ENCODE measurements at regions not wholly inside any gene's neighbourhood (a gene's known extent, or its start where the extent isn't known, plus 50 kb on each side); places are given as distances from the start of the nearest gene placed in this dataset.

DNA sequence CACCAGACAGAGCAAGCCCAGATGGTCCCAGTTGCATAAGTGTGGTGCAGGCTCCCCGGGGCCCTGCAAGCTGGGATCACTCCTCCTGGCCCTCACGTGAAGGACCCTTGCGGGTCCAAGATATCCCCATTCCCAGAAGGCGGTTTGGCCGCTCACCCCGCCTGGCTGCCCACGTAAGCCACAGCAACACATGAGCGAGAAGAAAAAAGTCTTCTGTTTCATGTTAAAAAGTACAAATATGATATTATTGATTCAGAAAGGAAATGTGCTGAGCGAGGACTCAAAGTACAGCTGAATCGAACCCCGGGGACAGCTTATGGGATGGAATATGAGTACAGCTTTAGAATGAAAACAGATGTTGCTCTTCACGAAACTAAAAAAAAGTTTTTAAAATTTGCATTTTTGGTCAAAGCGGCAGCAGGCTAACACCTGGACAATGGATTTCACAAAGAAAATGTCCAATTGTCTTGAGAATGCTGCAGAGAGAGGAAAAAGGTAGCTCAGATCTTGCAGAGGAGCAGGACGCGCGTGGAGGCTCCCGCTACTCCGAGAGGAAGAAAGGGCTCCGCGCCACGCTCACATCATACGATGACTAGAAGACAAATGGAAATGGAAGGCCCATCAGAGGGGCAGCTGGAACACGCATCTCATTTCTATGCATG, 427.6 kb downstream of the IRX1 start:
- no peak for TF ChIP-seq GATA3 (IDR thresholded peaks at IDR 0.05; ENCODE audit: low read depth, low read length)
- TF ChIP-seq GATA2 (IDR thresholded peaks at IDR 0.05; ENCODE audit: low read depth, low read length), result no peak

DNA sequence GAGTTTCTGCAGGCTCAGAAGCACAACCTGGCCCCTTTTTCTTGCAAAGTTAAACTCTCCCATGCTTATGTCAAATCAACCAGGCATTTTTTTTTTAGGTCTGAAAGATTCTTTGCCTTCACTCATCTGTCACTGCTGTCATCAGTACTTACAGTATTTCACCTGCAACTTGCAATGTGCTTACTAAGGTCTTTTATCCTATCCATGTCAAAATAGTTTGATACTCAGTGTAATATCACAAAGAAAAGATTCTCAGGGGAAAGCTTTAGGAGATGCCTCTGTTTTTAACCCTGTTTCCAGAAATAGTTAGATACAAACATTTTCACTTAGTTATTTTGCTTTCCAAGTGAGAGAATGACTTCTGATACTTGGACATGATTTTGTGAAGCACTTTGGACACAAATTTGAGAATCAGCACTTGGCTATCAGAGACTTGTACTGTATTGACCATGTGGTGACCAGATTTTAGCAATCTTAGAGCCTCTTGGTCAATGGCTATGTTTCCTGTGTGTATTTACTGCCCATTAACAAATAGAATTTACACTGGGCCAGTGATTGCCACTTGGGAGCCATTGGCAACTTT, 428.2 kb downstream of the IRX1 start:
- TF ChIP-seq GATA2 (IDR thresholded peaks at IDR 0.05; ENCODE audit: low read depth, low read length), result no peak
- no peak for TF ChIP-seq GATA3 (IDR thresholded peaks at IDR 0.05; ENCODE audit: low read depth, low read length)

DNA sequence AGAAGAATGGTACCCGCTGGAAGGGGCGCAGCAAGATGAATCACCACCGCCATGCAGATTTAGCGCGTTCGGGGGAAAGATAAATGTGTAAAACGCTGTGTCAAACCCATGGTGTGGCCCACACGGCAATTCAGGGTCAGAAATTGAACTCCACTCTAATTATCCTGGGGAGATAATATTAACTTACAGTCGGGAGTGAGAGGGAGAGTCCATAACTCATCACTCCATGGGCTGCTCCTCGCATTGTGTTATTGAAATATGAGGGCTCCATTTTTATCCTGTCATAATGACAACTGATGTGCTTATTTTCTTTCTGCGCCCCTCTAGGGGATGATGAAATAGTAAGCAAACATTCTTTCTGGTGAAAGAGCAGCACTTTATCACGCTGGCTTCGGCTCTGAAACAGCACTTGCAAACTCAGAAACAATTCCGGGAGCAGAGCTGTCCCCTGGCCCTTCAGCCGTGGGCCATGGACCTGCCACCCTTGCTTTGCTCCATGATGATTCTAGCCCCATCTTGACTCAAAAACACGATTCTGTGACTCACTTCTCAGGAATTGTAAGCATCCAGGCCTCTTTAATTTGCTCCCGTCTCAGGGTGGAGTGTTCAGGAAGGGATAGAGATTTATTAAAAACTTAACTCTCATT, 431.6 kb downstream of the IRX1 start:
- no peak for TF ChIP-seq GATA3 (IDR thresholded peaks at IDR 0.05; ENCODE audit: low read depth, low read length)
- TF ChIP-seq GATA2 (IDR thresholded peaks at IDR 0.05; ENCODE audit: low read depth, low read length), result no peak

DNA sequence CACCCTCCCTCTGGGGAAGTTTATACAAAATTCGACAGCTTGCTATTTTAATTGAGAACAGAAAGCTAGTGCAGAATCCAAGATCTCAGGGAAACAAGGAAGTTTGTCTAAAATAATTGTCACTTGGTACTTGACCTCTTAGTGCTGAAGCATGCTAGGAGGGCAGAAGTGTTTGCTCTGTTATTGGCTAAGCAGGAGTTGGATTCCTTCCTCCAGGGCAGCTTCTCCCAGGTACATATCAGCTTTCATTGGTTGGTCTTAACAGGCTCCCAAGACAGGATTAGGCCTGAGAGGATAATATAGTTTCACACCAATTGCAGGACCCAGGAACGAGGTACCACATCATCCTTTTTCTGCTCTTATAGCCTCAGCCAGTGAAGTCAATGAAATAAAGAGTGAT, 432.8 kb downstream of the IRX1 start:
- no peak for TF ChIP-seq GATA3 (IDR thresholded peaks at IDR 0.05; ENCODE audit: low read depth, low read length)
- TF ChIP-seq GATA2 (IDR thresholded peaks at IDR 0.05; ENCODE audit: low read depth, low read length), result no peak

DNA sequence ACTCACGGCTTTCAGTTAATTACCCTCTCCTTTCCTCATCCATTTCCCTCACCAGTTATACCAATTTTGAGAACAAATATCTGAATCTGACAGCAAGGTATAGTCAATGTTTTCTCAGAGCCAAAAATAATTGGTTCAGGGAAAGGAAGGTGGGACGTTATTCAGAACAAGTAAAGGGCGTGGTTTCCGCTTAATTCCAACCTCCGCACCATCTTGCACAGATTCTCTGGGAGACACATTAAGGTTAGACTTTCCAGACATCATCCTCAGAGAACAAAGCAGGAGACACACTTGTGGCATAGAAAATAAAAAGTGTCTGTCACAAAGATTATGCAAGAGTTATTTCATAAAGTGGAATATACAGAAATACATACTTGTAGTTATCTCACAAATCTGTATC, 441.2 kb downstream of the IRX1 start:
- TF ChIP-seq GATA3 (IDR thresholded peaks at IDR 0.05; ENCODE audit: low read depth, low read length), result no peak
- no peak for TF ChIP-seq GATA2 (IDR thresholded peaks at IDR 0.05; ENCODE audit: low read depth, low read length)

DNA sequence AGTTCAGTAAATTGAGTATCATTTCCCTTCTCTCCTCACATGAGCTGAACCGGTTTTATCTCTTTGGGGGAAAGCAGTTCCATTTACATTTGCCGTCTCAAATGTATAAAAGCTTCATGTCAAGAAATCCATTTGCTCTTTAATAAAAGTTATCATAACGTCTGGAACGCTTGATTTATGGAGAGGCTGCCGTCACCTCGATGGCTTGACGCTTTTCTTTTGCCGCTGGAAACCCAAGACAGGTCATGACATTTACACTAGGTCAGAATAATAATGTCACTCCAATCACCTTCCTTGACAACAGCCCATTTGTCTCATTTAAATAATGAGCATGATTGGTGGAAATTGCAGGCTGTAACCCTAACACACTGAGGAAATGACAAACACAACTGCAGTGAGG, 443.4 kb downstream of the IRX1 start:
- TF ChIP-seq GATA2 (IDR thresholded peaks at IDR 0.05; ENCODE audit: low read depth, low read length), result no peak
- no peak for TF ChIP-seq GATA3 (IDR thresholded peaks at IDR 0.05; ENCODE audit: low read depth, low read length)

DNA sequence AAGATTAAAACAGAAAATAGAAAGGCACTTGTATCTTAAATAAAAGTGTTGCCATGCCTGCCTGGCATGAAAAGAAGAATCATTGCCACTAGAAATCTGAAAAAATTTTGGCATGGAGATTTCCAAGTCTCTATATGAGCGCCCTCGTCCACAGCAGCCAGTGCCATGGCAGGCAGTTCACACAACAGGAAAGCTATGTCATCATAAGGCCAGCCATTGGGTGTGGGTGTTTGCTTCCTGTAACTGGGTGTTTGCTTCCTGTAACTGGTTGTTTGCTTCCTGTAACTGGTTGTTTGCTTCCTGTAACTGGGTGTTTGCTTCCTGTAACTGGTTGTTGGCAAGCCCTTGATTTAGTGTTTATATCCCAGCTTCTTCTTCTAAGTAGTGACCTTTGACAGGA, 446.7 kb downstream of the IRX1 start:
- no peak for TF ChIP-seq GATA3 (IDR thresholded peaks at IDR 0.05; ENCODE audit: low read depth, low read length)
- TF ChIP-seq GATA2 (IDR thresholded peaks at IDR 0.05; ENCODE audit: low read depth, low read length), result no peak

DNA sequence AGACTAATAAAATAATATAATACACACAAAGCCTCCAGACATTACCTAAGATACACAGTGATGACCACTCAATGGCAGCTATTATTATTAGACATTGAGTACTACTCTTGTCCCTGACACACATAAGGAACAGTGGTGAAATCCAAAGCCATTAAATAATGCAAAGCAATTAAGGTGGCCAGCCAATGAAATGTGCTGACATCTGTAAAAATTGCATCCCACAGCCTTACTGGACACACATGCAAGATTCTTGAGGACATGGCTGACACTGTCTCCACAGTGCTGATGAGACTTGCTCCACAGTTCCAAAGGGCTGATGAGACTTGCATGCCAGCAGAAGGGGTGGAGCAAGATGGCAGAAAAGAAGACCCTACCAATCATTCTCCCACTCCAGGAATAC, 447.5 kb downstream of the IRX1 start:
- TF ChIP-seq GATA3 (IDR thresholded peaks at IDR 0.05; ENCODE audit: low read depth, low read length), result no peak
- TF ChIP-seq GATA2 (IDR thresholded peaks at IDR 0.05; ENCODE audit: low read depth, low read length), result no peak

DNA sequence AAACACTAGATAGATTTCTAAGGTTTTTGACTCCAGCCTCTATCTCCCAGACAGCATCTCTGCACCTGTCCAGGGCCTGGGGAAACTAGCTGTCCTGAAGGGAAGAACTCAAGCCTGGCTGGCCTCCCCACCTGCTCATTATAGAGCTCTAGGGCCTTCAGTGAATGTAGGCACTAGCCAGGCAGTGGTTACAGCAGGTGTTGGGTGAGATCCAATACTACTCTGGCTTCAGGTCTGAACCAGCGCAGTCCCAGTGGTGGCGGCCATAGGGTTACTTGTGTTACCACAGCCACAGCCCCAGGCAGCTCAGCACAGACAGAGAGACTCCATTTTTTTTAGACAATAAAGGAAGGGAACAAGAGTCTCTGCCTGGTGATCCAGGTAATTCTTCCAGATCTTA, 449.2 kb downstream of the IRX1 start:
- TF ChIP-seq GATA2 (IDR thresholded peaks at IDR 0.05; ENCODE audit: low read depth, low read length) (no peak), GATA3 (IDR thresholded peaks at IDR 0.05; ENCODE audit: low read depth, low read length) (no peak)

DNA sequence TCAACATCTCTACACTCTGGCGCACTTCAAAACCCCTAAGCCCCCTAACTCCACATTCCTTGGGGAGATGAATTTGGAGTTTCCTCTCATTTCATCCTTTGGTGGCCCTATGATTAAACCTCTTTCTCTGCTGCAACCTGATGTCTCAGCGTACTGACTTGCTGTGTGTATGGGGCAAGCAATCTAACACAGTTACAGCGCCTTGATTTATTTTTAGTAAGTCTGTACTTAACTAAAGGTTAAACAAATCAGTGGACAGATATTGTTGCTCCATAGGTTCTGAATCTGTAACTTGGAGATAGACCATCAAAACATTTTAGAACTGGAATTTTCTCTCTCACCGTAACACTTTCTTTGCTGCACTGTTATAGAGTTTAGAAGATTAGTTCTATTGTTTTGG, 452.8 kb downstream of the IRX1 start:
- TF ChIP-seq GATA2 (IDR thresholded peaks at IDR 0.05; ENCODE audit: low read depth, low read length) (no peak), GATA3 (IDR thresholded peaks at IDR 0.05; ENCODE audit: low read depth, low read length) (no peak)

DNA sequence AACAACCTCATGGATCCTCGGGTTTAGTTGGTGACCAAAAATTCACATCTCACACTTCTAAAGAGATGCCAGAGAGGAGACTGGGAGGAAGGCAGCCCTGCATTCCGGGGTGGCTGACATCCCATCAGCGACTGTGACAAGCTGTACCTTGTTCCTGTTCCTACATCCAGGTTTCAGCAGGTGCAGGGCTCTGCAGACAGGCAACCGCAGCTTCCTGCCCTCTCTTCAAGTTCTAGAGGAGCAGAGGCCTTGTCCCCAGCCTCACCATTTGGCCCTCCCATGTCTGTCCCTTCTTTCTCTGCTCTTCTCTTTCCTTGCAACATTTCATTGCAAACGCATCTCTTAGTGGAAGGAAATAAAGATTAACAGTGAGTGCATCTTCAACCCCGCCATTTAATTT, 454.6 kb downstream of the IRX1 start:
- TF ChIP-seq GATA2 (IDR thresholded peaks at IDR 0.05; ENCODE audit: low read depth, low read length), result no peak
- no peak for TF ChIP-seq GATA3 (IDR thresholded peaks at IDR 0.05; ENCODE audit: low read depth, low read length)

- TF ChIP-seq GATA3 (IDR thresholded peaks at IDR 0.05; ENCODE audit: low read depth, low read length), result no peak
- TF ChIP-seq GATA2 (IDR thresholded peaks at IDR 0.05; ENCODE audit: low read depth, low read length), result no peak
Observed at GRCh38 chr5:4053136-4053535, 457.5 kb downstream of the IRX1 start.

GRCh38 chr5:4054092-4054491, 458.5 kb downstream of the IRX1 start:
- TF ChIP-seq GATA3 (IDR thresholded peaks at IDR 0.05; ENCODE audit: low read depth, low read length) (no peak), GATA2 (IDR thresholded peaks at IDR 0.05; ENCODE audit: low read depth, low read length) (no peak)

GRCh38 chr5:4058899-4059298, 463.3 kb downstream of the IRX1 start:
- TF ChIP-seq GATA3 (IDR thresholded peaks at IDR 0.05; ENCODE audit: low read depth, low read length) (no peak), GATA2 (IDR thresholded peaks at IDR 0.05; ENCODE audit: low read depth, low read length) (no peak)
